ENCODE measurements at regions not wholly inside any gene's neighbourhood (a gene's known extent, or its start where the extent isn't known, plus 50 kb on each side); places are given as distances from the start of the nearest gene placed in this dataset.

- Mint-ChIP-seq H3K9me3 (no peaks in the 10 kb centered on the region), H3K4me1 (ENCODE audit: low read depth) (no peaks in the 10 kb centered on the region), H3K27me3 (ENCODE audit: low read depth) (peaks cover 2% of the 10 kb centered on the region), H3K4me3 (no peak overlapping the region), H3K27ac (no peak overlapping the region), H3K36me3 (ENCODE audit: low read depth) (no peaks in the 10 kb centered on the region)
- DNase-seq (ENCODE audit: low spot score), result no peak
Measured at GRCh38 chr2:65499216-65499615, 66.8 kb upstream of the SPRED2 start.

- Mint-ChIP-seq H3K9me3 (no peaks in the 10 kb centered on the region), H3K27me3 (ENCODE audit: low read depth) (peaks cover 2% of the 10 kb centered on the region), H3K4me3 (no peak overlapping the region), H3K4me1 (ENCODE audit: low read depth) (no peaks in the 10 kb centered on the region), H3K27ac (no peak overlapping the region), H3K36me3 (ENCODE audit: low read depth) (no peaks in the 10 kb centered on the region)
- DNase-seq (ENCODE audit: low spot score), result no peak
Measured at GRCh38 chr2:65498396-65498795, 66.0 kb upstream of the SPRED2 start.

GRCh38 chr2:65495251-65495877 is 63.0 kb upstream of the SPRED2 start:
- H3K27me3 Mint-ChIP-seq (ENCODE audit: low read depth), result no peaks in the 10 kb centered on the region
- DNase-seq (ENCODE audit: low spot score), result no peak
- H3K4me3 Mint-ChIP-seq, result no peak overlapping the region
- H3K36me3 Mint-ChIP-seq (ENCODE audit: low read depth), result no peaks in the 10 kb centered on the region
- H3K27ac Mint-ChIP-seq, result no peak overlapping the region
- no peaks in the 10 kb centered on the region for H3K4me1 Mint-ChIP-seq (ENCODE audit: low read depth)
- no peaks in the 10 kb centered on the region for H3K9me3 Mint-ChIP-seq

GRCh38 chr2:65494078-65494477 is 61.7 kb upstream of the SPRED2 start:
- H3K36me3 Mint-ChIP-seq (ENCODE audit: low read depth), result no peaks in the 10 kb centered on the region
- DNase-seq (ENCODE audit: low spot score), result no peak
- no peaks in the 10 kb centered on the region for H3K9me3 Mint-ChIP-seq
- H3K4me3 Mint-ChIP-seq, result no peak overlapping the region
- no peaks in the 10 kb centered on the region for H3K4me1 Mint-ChIP-seq (ENCODE audit: low read depth)
- H3K27ac Mint-ChIP-seq, result no peak overlapping the region
- H3K27me3 Mint-ChIP-seq (ENCODE audit: low read depth), result no peaks in the 10 kb centered on the region

- Mint-ChIP-seq H3K9me3 (peaks cover 15% of the 10 kb centered on the region), H3K4me1 (ENCODE audit: low read depth) (no peaks in the 10 kb centered on the region), H3K36me3 (ENCODE audit: low read depth) (no peaks in the 10 kb centered on the region), H3K4me3 (no peak overlapping the region), H3K27me3 (ENCODE audit: low read depth) (no peaks in the 10 kb centered on the region), H3K27ac (no peak overlapping the region)
- DNase-seq (ENCODE audit: low spot score), result no peak
Measured at GRCh38 chr2:65491381-65491905, 59.0 kb upstream of the SPRED2 start.

- Mint-ChIP-seq H3K9me3 (peaks cover 15% of the 10 kb centered on the region), H3K27ac (no peak overlapping the region), H3K4me1 (ENCODE audit: low read depth) (no peaks in the 10 kb centered on the region), H3K4me3 (no peak overlapping the region), H3K27me3 (ENCODE audit: low read depth) (no peaks in the 10 kb centered on the region), H3K36me3 (ENCODE audit: low read depth) (no peaks in the 10 kb centered on the region)
- DNase-seq (ENCODE audit: low spot score), result no peak
Measured at GRCh38 chr2:65490222-65490621, 57.8 kb upstream of the SPRED2 start.

GRCh38 chr2:65489269-65489668 is 56.9 kb upstream of the SPRED2 start:
- Mint-ChIP-seq H3K9me3 (peaks cover 15% of the 10 kb centered on the region), H3K36me3 (ENCODE audit: low read depth) (no peaks in the 10 kb centered on the region)
- no peak for DNase-seq (ENCODE audit: low spot score)

GRCh38 chr2:65488527-65488926 is 56.1 kb upstream of the SPRED2 start:
- Mint-ChIP-seq H3K9me3 (peaks cover 15% of the 10 kb centered on the region), H3K4me3 (no peak overlapping the region), H3K36me3 (ENCODE audit: low read depth) (no peaks in the 10 kb centered on the region), H3K27ac (no peak overlapping the region), H3K4me1 (ENCODE audit: low read depth) (no peaks in the 10 kb centered on the region), H3K27me3 (ENCODE audit: low read depth) (peaks cover 2% of the 10 kb centered on the region)
- no peak for DNase-seq (ENCODE audit: low spot score)

More at GRCh38 chr2:65489269-65489668, 56.9 kb upstream of the SPRED2 start:
- Mint-ChIP-seq H3K4me1 (ENCODE audit: low read depth) (no peaks in the 10 kb centered on the region), H3K4me3 (no peak overlapping the region), H3K27ac (no peak overlapping the region), H3K27me3 (ENCODE audit: low read depth) (no peaks in the 10 kb centered on the region)

GRCh38 chr2:65487404-65487803 is 55.0 kb upstream of the SPRED2 start:
- Mint-ChIP-seq H3K4me3 (no peak overlapping the region), H3K4me1 (ENCODE audit: low read depth) (no peaks in the 10 kb centered on the region), H3K27me3 (ENCODE audit: low read depth) (peaks cover 2% of the 10 kb centered on the region), H3K27ac (no peak overlapping the region), H3K36me3 (ENCODE audit: low read depth) (no peaks in the 10 kb centered on the region), H3K9me3 (peaks cover 15% of the 10 kb centered on the region)
- DNase-seq (ENCODE audit: low spot score), result no peak

- no peaks in the 10 kb centered on the region for H3K36me3 Mint-ChIP-seq (ENCODE audit: low read depth)
- DNase-seq (ENCODE audit: low spot score), result no peak
- H3K27me3 Mint-ChIP-seq (ENCODE audit: low read depth), result peaks cover 2% of the 10 kb centered on the region
- H3K9me3 Mint-ChIP-seq, result peaks cover 15% of the 10 kb centered on the region
- H3K27ac Mint-ChIP-seq, result no peak overlapping the region
- no peak overlapping the region for H3K4me3 Mint-ChIP-seq
- H3K4me1 Mint-ChIP-seq (ENCODE audit: low read depth), result no peaks in the 10 kb centered on the region
Measured at GRCh38 chr2:65486802-65487201, 54.4 kb upstream of the SPRED2 start.

- DNase-seq (ENCODE audit: low spot score), result no peak
- Mint-ChIP-seq H3K9me3 (peaks cover 15% of the 10 kb centered on the region), H3K4me1 (ENCODE audit: low read depth) (no peaks in the 10 kb centered on the region), H3K4me3 (no peak overlapping the region), H3K27ac (no peak overlapping the region), H3K27me3 (ENCODE audit: low read depth) (peaks cover 2% of the 10 kb centered on the region), H3K36me3 (ENCODE audit: low read depth) (no peaks in the 10 kb centered on the region)
Measured at GRCh38 chr2:65486282-65486681, 53.9 kb upstream of the SPRED2 start.

- Mint-ChIP-seq H3K9me3 (peaks cover 15% of the 10 kb centered on the region), H3K27me3 (ENCODE audit: low read depth) (peaks cover 2% of the 10 kb centered on the region), H3K4me3 (no peak overlapping the region), H3K27ac (no peak overlapping the region), H3K4me1 (ENCODE audit: low read depth) (no peaks in the 10 kb centered on the region), H3K36me3 (ENCODE audit: low read depth) (no peaks in the 10 kb centered on the region)
- DNase-seq (ENCODE audit: low spot score), result no peak
Measured at GRCh38 chr2:65485839-65486238, 53.4 kb upstream of the SPRED2 start.

GRCh38 chr2:65483763-65484162 is 51.4 kb upstream of the SPRED2 start:
- Mint-ChIP-seq H3K36me3 (ENCODE audit: low read depth) (no peaks in the 10 kb centered on the region), H3K27me3 (ENCODE audit: low read depth) (peaks cover 2% of the 10 kb centered on the region), H3K4me1 (ENCODE audit: low read depth) (no peaks in the 10 kb centered on the region), H3K9me3 (peaks cover 15% of the 10 kb centered on the region), H3K4me3 (no peak overlapping the region), H3K27ac (no peak overlapping the region)
- no peak for DNase-seq (ENCODE audit: low spot score)

GRCh38 chr2:65482971-65483370 is 50.6 kb upstream of the SPRED2 start:
- H3K4me1 Mint-ChIP-seq (ENCODE audit: low read depth), result no peaks in the 10 kb centered on the region
- H3K4me3 Mint-ChIP-seq, result no peak overlapping the region
- H3K27ac Mint-ChIP-seq, result no peak overlapping the region
- no peaks in the 10 kb centered on the region for H3K36me3 Mint-ChIP-seq (ENCODE audit: low read depth)
- peaks cover 8% of the 10 kb centered on the region for H3K9me3 Mint-ChIP-seq
- peaks cover 2% of the 10 kb centered on the region for H3K27me3 Mint-ChIP-seq (ENCODE audit: low read depth)
- no peak for DNase-seq (ENCODE audit: low spot score)

Data from T-helper 2 cell treated with Interferon-gamma antibody and Interleukin-4, amounts not matched to agents 5 μg/mL and 100 μg/mL, for 36 hours (primary cell).